DND-41 (cell line): ENCODE measurements at regions not wholly inside any gene's neighbourhood (a gene's known extent, or its start where the extent isn't known, plus 50 kb on each side); places are given as distances from the start of the nearest gene placed in this dataset.

Experiments
- ATAC-seq: fragments of 200-7000 bp; cut with Tn5 transposase; 3 replicates; pipeline ENCODE4 v1.9.1; 2021; ENCODE audit warnings: low read depth; ENCODE audit not compliant: insufficient read depth
- DNase-seq: peaks from one replicate; pipeline ENCODE4 v3.0.0-alpha.2; 2020
- H2AFZ ChIP-seq: 2 replicates; pipeline ENCODE4 v1.6.0; 2012; ENCODE audit warnings: low read depth, low read length
- H3K27ac ChIP-seq: 2 replicates; pipeline ENCODE4 v1.5.1; 2012; ENCODE audit warnings: low read length, inconsistent platforms
- H3K27me3 ChIP-seq: fragments of 200-600 bp; sonication (generic); 2 replicates; pipeline ENCODE4 v1.6.0; 2012; ENCODE audit warnings: low read length, mild to moderate bottlenecking, inconsistent platforms; ENCODE audit not compliant: insufficient read depth, poor library complexity
- H3K36me3 ChIP-seq: 2 replicates; pipeline ENCODE4 v1.5.1; 2012; ENCODE audit warnings: low read length, inconsistent platforms; ENCODE audit not compliant: insufficient read depth
- H3K4me1 ChIP-seq: 2 replicates; pipeline ENCODE4 v1.5.1; 2012; ENCODE audit warnings: mild to moderate bottlenecking, low read length; ENCODE audit not compliant: insufficient read depth
- H3K4me2 ChIP-seq: 2 replicates; pipeline ENCODE4 v1.6.0; 2012; ENCODE audit warnings: mild to moderate bottlenecking, moderate library complexity, low read length, inconsistent platforms; ENCODE audit not compliant: insufficient read depth
- H3K4me3 ChIP-seq, 2 experiments: fragments of 200-600 bp in 1 of 2; shearing (Covaris generic) in 1 of 2; 2 replicates each; pipeline ENCODE4 v1.5.1; 2012 to 2016; ENCODE audit warnings: inconsistent platforms in 2 of 2, low read length in 2 of 2, mild to moderate bottlenecking in 2 of 2, low read depth in 1 of 2, moderate library complexity in 1 of 2
- H3K79me2 ChIP-seq: 2 replicates; pipeline ENCODE4 v1.6.0; 2012; ENCODE audit warnings: low read length, inconsistent platforms; ENCODE audit not compliant: insufficient read depth
- H3K9ac ChIP-seq: 2 replicates; pipeline ENCODE4 v1.6.0; 2012; ENCODE audit warnings: low read depth, mild to moderate bottlenecking, inconsistent platforms, low read length, moderate library complexity
- H3K9me3 ChIP-seq: 2 replicates; pipeline ENCODE4 v1.5.1; 2012; ENCODE audit warnings: low read length, moderate library complexity, mild to moderate bottlenecking, inconsistent platforms; ENCODE audit not compliant: insufficient read depth, severe bottlenecking
- H4K20me1 ChIP-seq: 2 replicates; pipeline ENCODE4 v1.6.0; 2012; ENCODE audit warnings: low read length; ENCODE audit not compliant: insufficient read depth
- EZH2 ChIP-seq: IDR thresholded peaks from 3 replicates; pipeline ENCODE4 v1.6.1; 2012; ENCODE audit warnings: borderline replicate concordance, low read depth, mild to moderate bottlenecking, moderate library complexity, low read length, inconsistent platforms; ENCODE audit not compliant: severe bottlenecking
- TF ChIP-seq, protein P1 (sequence below): IDR thresholded peaks from 2 replicates; pipeline ENCODE4 v1.5.1; 2012; ENCODE audit warnings: borderline replicate concordance, low read length, moderate library complexity, mild to moderate bottlenecking; ENCODE audit not compliant: poor library complexity, severe bottlenecking; ENCODE audit errors: extremely low read depth

- no peak for ATAC-seq
- no peaks in the 10 kb centered on the region for H3K4me1 ChIP-seq
Observed at GRCh38 chr10:108427146-108427545, 1262.6 kb upstream of the SORCS1 start.

GRCh38 chr10:108425283-108425964 lies 1260.9 kb upstream of the SORCS1 start:
- no peaks in the 10 kb centered on the region for H4K20me1 ChIP-seq
- DNase-seq (no peak), ATAC-seq (no peak)
- H3K9me3 ChIP-seq, result no peaks in the 10 kb centered on the region
- H3K79me2 ChIP-seq, result no peaks in the 10 kb centered on the region
- no peak overlapping the region for H2AFZ ChIP-seq
- H3K27ac ChIP-seq, result no peak overlapping the region
- no peak overlapping the region for H3K4me2 ChIP-seq
- H3K9ac ChIP-seq, result no peak overlapping the region
- TF ChIP-seq, protein P1, sequence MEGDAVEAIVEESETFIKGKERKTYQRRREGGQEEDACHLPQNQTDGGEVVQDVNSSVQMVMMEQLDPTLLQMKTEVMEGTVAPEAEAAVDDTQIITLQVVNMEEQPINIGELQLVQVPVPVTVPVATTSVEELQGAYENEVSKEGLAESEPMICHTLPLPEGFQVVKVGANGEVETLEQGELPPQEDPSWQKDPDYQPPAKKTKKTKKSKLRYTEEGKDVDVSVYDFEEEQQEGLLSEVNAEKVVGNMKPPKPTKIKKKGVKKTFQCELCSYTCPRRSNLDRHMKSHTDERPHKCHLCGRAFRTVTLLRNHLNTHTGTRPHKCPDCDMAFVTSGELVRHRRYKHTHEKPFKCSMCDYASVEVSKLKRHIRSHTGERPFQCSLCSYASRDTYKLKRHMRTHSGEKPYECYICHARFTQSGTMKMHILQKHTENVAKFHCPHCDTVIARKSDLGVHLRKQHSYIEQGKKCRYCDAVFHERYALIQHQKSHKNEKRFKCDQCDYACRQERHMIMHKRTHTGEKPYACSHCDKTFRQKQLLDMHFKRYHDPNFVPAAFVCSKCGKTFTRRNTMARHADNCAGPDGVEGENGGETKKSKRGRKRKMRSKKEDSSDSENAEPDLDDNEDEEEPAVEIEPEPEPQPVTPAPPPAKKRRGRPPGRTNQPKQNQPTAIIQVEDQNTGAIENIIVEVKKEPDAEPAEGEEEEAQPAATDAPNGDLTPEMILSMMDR, result no peak
- no peak for TF ChIP-seq EZH2
- H3K27me3 ChIP-seq, result no peaks in the 10 kb centered on the region
- H3K4me3 ChIP-seq, result no peak overlapping the region
- no peaks in the 10 kb centered on the region for H3K4me1 ChIP-seq
- H3K36me3 ChIP-seq, result no peaks in the 10 kb centered on the region

More at GRCh38 chr10:108427146-108427545, 1262.6 kb upstream of the SORCS1 start:
- H3K27me3 ChIP-seq, result no peaks in the 10 kb centered on the region
- no peak overlapping the region for H3K4me2 ChIP-seq
- H3K9ac ChIP-seq, result no peak overlapping the region
- no peak overlapping the region for H2AFZ ChIP-seq
- H3K79me2 ChIP-seq, result no peaks in the 10 kb centered on the region
- no peak overlapping the region for H3K27ac ChIP-seq
- no peaks in the 10 kb centered on the region for H3K36me3 ChIP-seq
- no peak overlapping the region for H3K4me3 ChIP-seq
- no peaks in the 10 kb centered on the region for H4K20me1 ChIP-seq
- no peak for TF ChIP-seq EZH2
- TF ChIP-seq, protein P1, result no peak
- no peaks in the 10 kb centered on the region for H3K9me3 ChIP-seq
- DNase-seq, result no peak

GRCh38 chr10:108424656-108425055 lies 1260.2 kb upstream of the SORCS1 start:
- Histone ChIP-seq H3K9ac (no peak overlapping the region), H3K79me2 (no peaks in the 10 kb centered on the region), H3K27me3 (no peaks in the 10 kb centered on the region), H2AFZ (no peak overlapping the region), H3K4me1 (no peaks in the 10 kb centered on the region), H3K36me3 (no peaks in the 10 kb centered on the region), H4K20me1 (no peaks in the 10 kb centered on the region), H3K27ac (no peak overlapping the region), H3K9me3 (no peaks in the 10 kb centered on the region), H3K4me3 (no peak overlapping the region), H3K4me2 (no peak overlapping the region)
- no peak for ATAC-seq
- no peak for DNase-seq
- TF ChIP-seq, protein P1, result no peak
- no peak for TF ChIP-seq EZH2

- no peak for TF ChIP-seq EZH2
- TF ChIP-seq, protein P1, result no peak
Observed at GRCh38 chr10:108422286-108422685, 1257.8 kb upstream of the SORCS1 start.

More at GRCh38 chr10:108422286-108422685, 1257.8 kb upstream of the SORCS1 start:
- DNase-seq (no peak), ATAC-seq (no peak)
- H4K20me1 ChIP-seq, result no peaks in the 10 kb centered on the region
- H3K79me2 ChIP-seq, result no peaks in the 10 kb centered on the region
- H3K4me2 ChIP-seq, result no peak overlapping the region
- no peak overlapping the region for H3K27ac ChIP-seq
- peaks cover 2% of the 10 kb centered on the region for H3K9me3 ChIP-seq
- no peaks in the 10 kb centered on the region for H3K4me1 ChIP-seq
- no peak overlapping the region for H2AFZ ChIP-seq
- no peak overlapping the region for H3K9ac ChIP-seq
- no peaks in the 10 kb centered on the region for H3K36me3 ChIP-seq
- no peaks in the 10 kb centered on the region for H3K27me3 ChIP-seq
- no peak overlapping the region for H3K4me3 ChIP-seq
